ELR (cell line): ENCODE measurements at regions not wholly inside any gene's neighbourhood (a gene's known extent, or its start where the extent isn't known, plus 50 kb on each side); places are given as distances from the start of the nearest gene placed in this dataset.
"Not testable (repeated sequence)": the region's sequence is repeated elsewhere in the genome, so short reads cannot be mapped to it uniquely, and the experiment has no call there.

Experiments used
- DNase-seq: peaks from one replicate; pipeline ENCODE4 v3.0.0-alpha.2; 2015; ENCODE audit warnings: low read depth

- peak; percentile 1 for DNase-seq
Observed at GRCh38 chrX:131595120-131595519, 51.2 kb downstream of the OR13H1 start.

GRCh38 chrX:131607792-131608369 lies 64.0 kb downstream of the OR13H1 start:
- no peak for DNase-seq

- no peak for DNase-seq
Observed at GRCh38 chrX:131609480-131609879, 65.6 kb downstream of the OR13H1 start.

GRCh38 chrX:131613260-131613659 lies 69.4 kb downstream of the OR13H1 start:
- DNase-seq = no peak

- no peak for DNase-seq
Observed at GRCh38 chrX:131614241-131614640, 70.4 kb downstream of the OR13H1 start.

GRCh38 chrX:131617182-131617581 lies 73.3 kb downstream of the OR13H1 start:
- DNase-seq = peak; percentile 33

GRCh38 chrX:131621650-131622049 lies 77.8 kb downstream of the OR13H1 start:
- DNase-seq = no peak

- DNase-seq = no peak
Observed at GRCh38 chrX:131626681-131627296, 82.9 kb downstream of the OR13H1 start.

- no peak for DNase-seq
Observed at GRCh38 chrX:131630534-131630933, 86.7 kb downstream of the OR13H1 start.

- DNase-seq = peak; percentile 55
Observed at GRCh38 chrX:131633285-131633917, 89.5 kb downstream of the OR13H1 start.

GRCh38 chrX:131634900-131635299 lies 91.0 kb downstream of the OR13H1 start:
- DNase-seq = no peak

- DNase-seq = no peak
Observed at GRCh38 chrX:131646106-131646505, 102.2 kb downstream of the OR13H1 start.

- no peak for DNase-seq
Observed at GRCh38 chrX:131649741-131650140, 105.9 kb downstream of the OR13H1 start.

- DNase-seq = peak; percentile 58
Observed at GRCh38 chrX:131650637-131651410, 107.0 kb downstream of the OR13H1 start.

GRCh38 chrX:131663726-131664125 lies 119.9 kb downstream of the OR13H1 start:
- not testable (repeated sequence) for DNase-seq

- DNase-seq = no peak
Observed at GRCh38 chrX:131671735-131672134, 127.9 kb downstream of the OR13H1 start.

GRCh38 chrX:131675596-131676194 lies 131.8 kb downstream of the OR13H1 start:
- peak; percentile 32 for DNase-seq

GRCh38 chrX:131677655-131678628 lies 134.1 kb downstream of the OR13H1 start:
- peak; percentile 25 for DNase-seq

GRCh38 chrX:131682735-131683134 lies 138.9 kb downstream of the OR13H1 start:
- not testable (repeated sequence) for DNase-seq

- no peak for DNase-seq
Observed at GRCh38 chrX:131693359-131693758, 149.5 kb downstream of the OR13H1 start.

GRCh38 chrX:131696989-131697388 lies 153.1 kb downstream of the OR13H1 start:
- DNase-seq = not testable (repeated sequence)
